ENCODE measurements at regions not wholly inside any gene's neighbourhood (a gene's known extent, or its start where the extent isn't known, plus 50 kb on each side); places are given as distances from the start of the nearest gene placed in this dataset.

DNA sequence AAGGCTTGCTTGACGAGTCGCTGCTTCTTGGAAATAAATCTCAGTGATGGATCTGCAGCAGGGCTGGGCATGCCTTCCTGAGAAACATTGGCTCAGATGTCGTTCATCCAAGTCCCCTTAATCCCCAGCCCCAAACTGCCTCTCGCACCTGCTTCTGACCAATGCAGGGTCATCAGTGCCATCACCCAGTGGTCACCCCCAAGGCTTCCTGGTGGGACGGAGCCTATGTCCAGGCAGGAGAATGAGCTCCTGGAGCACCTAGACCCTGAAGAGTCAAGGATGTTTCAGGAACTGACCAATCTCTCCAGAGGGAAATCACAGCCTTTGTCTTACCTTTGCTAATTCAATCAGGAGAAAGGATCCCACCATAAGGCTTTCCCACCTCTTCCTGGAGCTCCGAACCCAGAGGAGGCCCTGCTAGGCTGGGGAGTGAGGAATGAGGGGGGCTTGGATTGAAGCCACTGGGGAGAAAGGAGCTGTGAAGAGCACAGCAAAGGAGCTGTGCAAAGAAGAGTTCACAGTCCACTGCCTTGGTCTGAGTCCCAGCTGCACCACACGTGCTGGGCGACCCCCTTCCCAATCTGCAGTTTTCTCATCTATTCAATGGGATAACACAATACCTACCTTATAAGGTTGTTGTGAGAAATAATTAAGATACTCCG, 416.1 kb downstream of the NPHP4 start:
- DNase-seq (ENCODE audit: low spot score): no peak
- intact Hi-C loops (cut with micrococcal nuclease): no loop called here
- Mint-ChIP-seq H3K27ac (no peak overlapping the region), H3K9me3 (peaks cover under 1% of the 10 kb centered on the region), H3K4me1 (ENCODE audit: low read depth) (no peaks in the 10 kb centered on the region), H3K27me3 (ENCODE audit: insufficient read depth) (peaks cover 2% of the 10 kb centered on the region), H3K4me3 (no peak overlapping the region), H3K36me3 (ENCODE audit: low read depth) (no peaks in the 10 kb centered on the region)

DNA sequence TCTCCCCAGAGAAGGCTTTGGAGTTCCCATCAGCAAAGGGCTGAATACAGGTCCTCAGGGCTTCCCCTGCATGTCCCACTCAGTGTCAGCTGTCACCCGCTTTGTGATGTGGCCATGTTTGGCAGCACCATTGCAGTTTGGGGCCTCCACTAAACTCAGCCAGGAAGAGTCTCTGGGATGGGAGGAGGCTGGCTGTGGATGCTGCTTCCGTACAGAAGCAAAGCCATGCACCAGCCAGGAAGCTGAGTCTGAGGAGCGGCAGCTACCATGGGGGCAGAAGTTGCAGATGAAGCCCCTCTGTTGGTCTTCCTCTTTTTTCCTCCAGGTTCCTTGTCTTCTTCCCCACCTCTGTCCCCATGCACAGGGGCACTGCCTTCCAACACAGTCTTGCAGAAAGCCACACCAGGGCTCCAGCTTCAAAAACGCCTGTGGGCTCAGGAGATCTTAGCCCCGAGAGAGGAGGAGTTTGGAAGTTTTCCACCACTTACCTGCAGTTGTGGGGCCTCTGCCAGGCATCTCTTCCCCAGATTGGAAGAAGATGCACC, 416.8 kb downstream of the NPHP4 start:
- intact Hi-C loops (cut with micrococcal nuclease): no loop called here
- H3K36me3 Mint-ChIP-seq (ENCODE audit: low read depth): no peaks in the 10 kb centered on the region
- peaks cover 4% of the 10 kb centered on the region for H3K9me3 Mint-ChIP-seq
- DNase-seq (ENCODE audit: low spot score): no peak
- H3K27me3 Mint-ChIP-seq (ENCODE audit: insufficient read depth): peaks cover 2% of the 10 kb centered on the region
- H3K27ac Mint-ChIP-seq: no peak overlapping the region
- H3K4me3 Mint-ChIP-seq: no peak overlapping the region
- no peaks in the 10 kb centered on the region for H3K4me1 Mint-ChIP-seq (ENCODE audit: low read depth)

DNA sequence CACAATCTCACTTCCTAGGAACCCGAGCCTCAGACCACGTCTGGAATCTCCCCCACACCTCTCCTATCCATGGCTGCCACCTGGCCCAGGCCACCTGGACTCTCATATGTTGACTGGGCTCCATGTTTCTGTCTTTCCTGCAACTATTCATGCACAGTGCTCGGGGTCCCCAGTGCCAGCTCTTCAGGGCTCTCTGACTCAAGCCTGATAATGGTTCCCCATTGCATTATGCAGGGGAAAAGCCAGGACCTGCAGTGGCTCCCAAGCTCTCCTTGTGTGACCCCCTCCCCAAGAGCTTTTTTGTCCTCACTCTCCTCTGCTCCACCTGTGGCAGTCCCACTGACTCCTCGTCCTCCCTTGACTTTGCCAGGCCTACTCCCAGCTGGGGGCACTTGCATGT, 417.6 kb downstream of the NPHP4 start:
- intact Hi-C loops (cut with micrococcal nuclease): no loop called here
- Mint-ChIP-seq H3K27me3 (ENCODE audit: insufficient read depth) (peaks cover 2% of the 10 kb centered on the region), H3K36me3 (ENCODE audit: low read depth) (no peaks in the 10 kb centered on the region), H3K27ac (no peak overlapping the region), H3K4me3 (no peak overlapping the region), H3K9me3 (peaks cover 4% of the 10 kb centered on the region), H3K4me1 (ENCODE audit: low read depth) (no peaks in the 10 kb centered on the region)
- DNase-seq (ENCODE audit: low spot score): no peak

DNA sequence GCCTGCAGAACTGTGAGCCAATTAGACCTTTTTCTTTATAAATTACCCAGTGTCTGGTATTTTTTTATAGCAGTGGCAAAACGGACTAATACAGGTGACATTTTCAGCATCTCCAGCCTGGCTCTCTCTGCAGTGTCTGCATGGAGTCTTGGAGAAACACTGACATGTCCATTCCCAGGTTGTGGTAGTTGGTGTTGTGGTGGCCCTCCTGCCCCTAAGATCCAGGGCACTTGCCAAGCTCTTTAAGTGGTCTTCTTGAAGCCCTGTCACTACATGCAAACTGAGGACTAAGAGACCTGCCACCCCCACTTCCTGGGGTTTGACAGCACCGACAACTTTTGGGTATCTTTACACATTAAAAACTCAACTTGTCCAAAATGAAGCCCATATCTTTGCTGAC, 419.4 kb downstream of the NPHP4 start:
- Mint-ChIP-seq H3K27me3 (ENCODE audit: insufficient read depth) (no peaks in the 10 kb centered on the region), H3K9me3 (peaks cover 10% of the 10 kb centered on the region), H3K27ac (no peak overlapping the region), H3K36me3 (ENCODE audit: low read depth) (no peaks in the 10 kb centered on the region), H3K4me1 (ENCODE audit: low read depth) (no peaks in the 10 kb centered on the region), H3K4me3 (no peak overlapping the region)
- intact Hi-C loops (cut with micrococcal nuclease): no loop called here
- no peak for DNase-seq (ENCODE audit: low spot score)

DNA sequence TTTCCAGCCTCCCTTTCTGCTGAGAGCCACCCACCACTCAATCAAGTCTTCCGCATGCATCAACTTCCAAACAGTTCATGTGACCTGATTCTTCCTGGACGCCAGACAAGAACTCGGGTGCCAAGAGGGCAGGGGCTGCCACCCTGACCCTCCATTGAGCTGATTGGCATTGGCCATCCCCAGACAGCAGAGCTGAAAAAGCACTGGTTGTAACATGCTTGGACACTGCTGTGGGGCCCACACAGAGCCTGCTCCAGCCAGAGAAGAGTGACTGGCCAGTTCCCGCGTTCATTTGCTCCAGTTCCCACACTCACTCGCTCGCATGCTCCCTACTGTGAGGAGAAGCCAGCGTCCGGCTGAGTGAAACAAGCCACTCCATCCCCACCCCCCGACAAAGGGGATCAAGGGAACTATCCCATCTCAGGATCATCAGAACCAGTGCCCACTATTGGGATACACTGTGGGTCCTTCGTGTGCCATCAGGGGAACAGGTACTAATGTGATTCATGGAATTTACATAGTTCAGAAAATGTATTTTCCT, 420.3 kb downstream of the NPHP4 start:
- Mint-ChIP-seq H3K27ac (no peak overlapping the region), H3K27me3 (ENCODE audit: insufficient read depth) (no peaks in the 10 kb centered on the region), H3K9me3 (peaks cover 10% of the 10 kb centered on the region), H3K4me1 (ENCODE audit: low read depth) (no peaks in the 10 kb centered on the region), H3K4me3 (no peak overlapping the region), H3K36me3 (ENCODE audit: low read depth) (no peaks in the 10 kb centered on the region)
- DNase-seq (ENCODE audit: low spot score): no peak
- intact Hi-C loops (cut with micrococcal nuclease): no loop called here

DNA sequence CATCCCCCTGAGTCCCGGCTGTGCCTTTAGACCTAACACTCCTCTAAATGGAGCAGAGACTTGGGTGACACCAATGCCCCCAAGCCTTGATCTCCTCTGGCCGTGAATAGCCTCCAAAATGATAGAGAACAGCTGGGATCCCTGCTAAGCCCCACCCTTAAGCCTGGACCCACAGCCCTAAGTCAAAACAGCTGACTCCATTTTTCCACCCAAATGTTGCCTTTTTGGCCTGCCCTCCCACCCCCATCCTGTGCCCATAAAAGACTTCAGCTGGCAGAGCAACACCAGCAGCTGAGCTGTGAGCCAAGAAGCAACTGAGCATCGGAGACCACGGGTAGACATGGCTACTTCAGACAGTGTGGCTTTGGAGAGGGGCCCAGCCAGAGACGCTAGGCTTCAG, 420.8 kb downstream of the NPHP4 start:
- H3K4me1 Mint-ChIP-seq (ENCODE audit: low read depth): no peaks in the 10 kb centered on the region
- H3K9me3 Mint-ChIP-seq: peaks cover 10% of the 10 kb centered on the region
- intact Hi-C loops (cut with micrococcal nuclease): no loop called here
- no peaks in the 10 kb centered on the region for H3K36me3 Mint-ChIP-seq (ENCODE audit: low read depth)
- no peak overlapping the region for H3K4me3 Mint-ChIP-seq
- DNase-seq (ENCODE audit: low spot score): no peak
- no peaks in the 10 kb centered on the region for H3K27me3 Mint-ChIP-seq (ENCODE audit: insufficient read depth)
- no peak overlapping the region for H3K27ac Mint-ChIP-seq

DNA sequence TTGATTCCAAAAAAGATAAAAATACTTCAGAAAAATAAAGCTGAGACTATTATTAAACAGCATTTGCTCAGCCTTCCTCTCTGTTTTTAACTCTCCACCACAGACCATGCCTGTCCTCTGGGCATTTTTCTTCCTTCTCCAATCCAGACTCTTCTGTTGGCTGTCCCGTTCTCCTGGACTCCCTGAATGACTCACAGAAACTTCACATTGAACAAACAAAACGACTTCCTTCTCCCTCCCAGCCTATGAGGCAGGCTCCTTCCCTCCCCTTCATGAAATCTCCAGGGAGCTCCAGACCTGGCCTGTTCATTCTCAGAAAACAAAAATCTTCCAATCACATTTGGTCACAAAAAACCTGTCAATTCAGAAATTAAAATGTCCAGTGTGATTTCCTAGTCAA, 421.3 kb downstream of the NPHP4 start:
- Mint-ChIP-seq H3K9me3 (peaks cover 10% of the 10 kb centered on the region), H3K27me3 (ENCODE audit: insufficient read depth) (no peaks in the 10 kb centered on the region)

DNA sequence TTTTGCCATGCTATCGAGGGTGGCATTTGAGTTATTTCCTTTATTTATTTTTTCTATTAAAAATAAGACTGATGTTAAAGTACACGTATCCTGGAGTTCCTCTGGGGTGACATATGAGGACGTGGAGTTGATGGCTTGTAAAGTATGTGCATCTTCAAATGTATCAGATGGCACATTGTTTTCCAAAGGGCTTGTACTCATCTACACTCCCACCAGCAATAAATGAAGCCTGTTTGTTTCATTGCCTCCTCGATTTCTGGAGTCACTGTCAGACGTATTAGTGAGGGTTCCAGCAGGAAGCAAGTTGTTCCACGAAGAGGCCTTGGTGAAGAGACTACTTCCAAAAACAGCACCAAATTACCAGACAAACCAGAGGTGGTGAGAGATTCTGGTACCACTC, 423.9 kb downstream of the NPHP4 start:
- no peak for DNase-seq (ENCODE audit: low spot score)
- Mint-ChIP-seq H3K4me1 (ENCODE audit: low read depth) (no peaks in the 10 kb centered on the region), H3K27ac (no peak overlapping the region), H3K27me3 (ENCODE audit: insufficient read depth) (no peaks in the 10 kb centered on the region), H3K4me3 (no peak overlapping the region), H3K9me3 (peaks cover 10% of the 10 kb centered on the region), H3K36me3 (ENCODE audit: low read depth) (no peaks in the 10 kb centered on the region)
- intact Hi-C loops (cut with micrococcal nuclease): no loop called here

More for the DNA sequence above, 421.3 kb downstream of the NPHP4 start:
- H3K36me3 Mint-ChIP-seq (ENCODE audit: low read depth): no peaks in the 10 kb centered on the region
- H3K4me1 Mint-ChIP-seq (ENCODE audit: low read depth): no peaks in the 10 kb centered on the region
- H3K4me3 Mint-ChIP-seq: no peak overlapping the region
- H3K27ac Mint-ChIP-seq: no peak overlapping the region
- intact Hi-C loops (cut with micrococcal nuclease): no loop called here
- no peak for DNase-seq (ENCODE audit: low spot score)

DNA sequence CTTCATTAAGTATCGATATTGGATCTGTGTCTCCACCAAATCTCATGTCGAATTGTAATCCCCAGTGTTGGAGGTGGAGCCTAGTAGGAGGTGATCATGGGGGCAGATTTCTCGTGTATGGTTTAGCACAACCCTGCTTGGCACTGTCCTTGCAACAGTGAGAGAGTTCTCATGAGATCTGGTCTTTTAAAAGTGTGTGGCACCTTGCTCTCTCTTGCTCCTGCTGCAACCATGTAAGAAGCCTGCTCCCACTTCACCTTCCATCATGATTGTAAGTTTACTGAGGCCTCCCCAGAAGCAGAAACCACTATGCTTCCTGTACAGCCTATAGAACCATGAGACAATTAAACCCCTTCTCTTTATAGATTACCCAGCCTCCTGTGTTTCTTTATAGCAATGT, 424.4 kb downstream of the NPHP4 start:
- H3K27ac Mint-ChIP-seq: no peak overlapping the region
- intact Hi-C loops (cut with micrococcal nuclease): no loop called here
- no peaks in the 10 kb centered on the region for H3K27me3 Mint-ChIP-seq (ENCODE audit: insufficient read depth)
- H3K36me3 Mint-ChIP-seq (ENCODE audit: low read depth): no peaks in the 10 kb centered on the region
- H3K9me3 Mint-ChIP-seq: peaks cover 10% of the 10 kb centered on the region
- H3K4me3 Mint-ChIP-seq: no peak overlapping the region
- no peaks in the 10 kb centered on the region for H3K4me1 Mint-ChIP-seq (ENCODE audit: low read depth)
- DNase-seq (ENCODE audit: low spot score): no peak

DNA sequence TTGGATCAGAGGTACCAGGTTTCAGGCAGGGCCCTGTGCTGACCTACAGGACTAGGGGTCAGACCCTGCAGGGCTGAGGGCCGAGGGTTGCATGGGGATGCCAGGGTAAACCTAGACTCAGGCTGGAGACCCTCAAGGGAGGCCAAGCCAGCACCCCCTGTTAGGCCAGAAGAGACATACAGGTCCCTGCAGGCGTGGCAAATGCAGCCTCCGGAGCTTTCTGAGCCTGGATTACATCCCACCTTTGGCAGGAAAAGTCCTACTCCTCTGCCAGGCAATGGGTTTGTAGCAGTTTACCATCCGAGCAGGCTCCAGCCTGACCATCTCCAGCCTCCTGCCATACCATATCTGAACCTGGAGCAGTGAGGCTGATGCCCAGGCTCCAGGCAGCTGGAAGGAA, 425.3 kb downstream of the NPHP4 start:
- H3K9me3 Mint-ChIP-seq: peaks cover 10% of the 10 kb centered on the region
- no peaks in the 10 kb centered on the region for H3K27me3 Mint-ChIP-seq (ENCODE audit: insufficient read depth)
- intact Hi-C loops (cut with micrococcal nuclease): no loop called here
- H3K4me1 Mint-ChIP-seq (ENCODE audit: low read depth): no peaks in the 10 kb centered on the region
- H3K4me3 Mint-ChIP-seq: no peak overlapping the region
- no peak for DNase-seq (ENCODE audit: low spot score)
- no peaks in the 10 kb centered on the region for H3K36me3 Mint-ChIP-seq (ENCODE audit: low read depth)
- H3K27ac Mint-ChIP-seq: no peak overlapping the region

DNA sequence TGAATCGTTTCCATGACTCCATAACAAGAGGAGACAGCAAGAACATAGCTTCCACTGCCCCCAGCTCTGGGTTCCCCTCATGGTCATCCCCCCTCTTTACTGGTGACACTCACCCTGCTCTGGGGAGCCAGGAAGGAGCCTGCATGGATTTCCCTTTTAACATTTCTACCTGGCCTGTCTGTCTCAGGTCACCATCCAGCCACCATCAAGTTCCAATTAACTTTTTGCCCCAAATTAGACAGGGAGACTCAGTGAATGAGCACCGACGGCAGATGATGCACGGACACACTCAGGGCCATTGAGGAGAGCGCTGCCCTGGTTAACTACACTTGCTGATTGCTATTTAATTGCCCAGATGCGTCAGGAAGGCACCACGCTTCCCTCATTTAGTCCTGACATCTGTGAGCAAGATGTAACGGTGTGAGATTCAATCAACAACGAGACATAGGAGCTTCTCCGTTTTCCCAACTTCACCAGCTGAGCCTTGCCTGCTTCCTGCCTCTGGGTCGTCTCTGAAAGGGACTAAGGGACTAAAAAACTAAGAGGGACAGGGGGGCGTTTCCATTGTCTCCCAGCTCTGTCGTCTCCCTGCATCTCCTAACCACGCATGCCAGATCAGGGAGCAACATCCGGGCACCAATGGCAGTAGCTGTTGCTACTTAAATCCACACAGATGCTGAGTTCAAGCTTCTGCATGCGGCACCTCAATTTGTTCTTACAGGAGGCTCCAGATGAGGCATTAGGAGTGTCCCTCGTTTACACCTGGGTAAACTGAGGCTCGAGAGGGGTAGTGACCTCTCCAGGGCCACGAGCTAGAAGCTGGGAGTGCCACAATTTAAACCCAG, 426.7 kb downstream of the NPHP4 start:
- Mint-ChIP-seq H3K36me3 (ENCODE audit: low read depth) (no peaks in the 10 kb centered on the region), H3K27me3 (ENCODE audit: insufficient read depth) (no peaks in the 10 kb centered on the region), H3K27ac (no peak overlapping the region), H3K9me3 (peaks cover 6% of the 10 kb centered on the region), H3K4me1 (ENCODE audit: low read depth) (no peaks in the 10 kb centered on the region), H3K4me3 (no peak overlapping the region)
- DNase-seq (ENCODE audit: low spot score): no peak
- intact Hi-C loops (cut with micrococcal nuclease): no loop called here

DNA sequence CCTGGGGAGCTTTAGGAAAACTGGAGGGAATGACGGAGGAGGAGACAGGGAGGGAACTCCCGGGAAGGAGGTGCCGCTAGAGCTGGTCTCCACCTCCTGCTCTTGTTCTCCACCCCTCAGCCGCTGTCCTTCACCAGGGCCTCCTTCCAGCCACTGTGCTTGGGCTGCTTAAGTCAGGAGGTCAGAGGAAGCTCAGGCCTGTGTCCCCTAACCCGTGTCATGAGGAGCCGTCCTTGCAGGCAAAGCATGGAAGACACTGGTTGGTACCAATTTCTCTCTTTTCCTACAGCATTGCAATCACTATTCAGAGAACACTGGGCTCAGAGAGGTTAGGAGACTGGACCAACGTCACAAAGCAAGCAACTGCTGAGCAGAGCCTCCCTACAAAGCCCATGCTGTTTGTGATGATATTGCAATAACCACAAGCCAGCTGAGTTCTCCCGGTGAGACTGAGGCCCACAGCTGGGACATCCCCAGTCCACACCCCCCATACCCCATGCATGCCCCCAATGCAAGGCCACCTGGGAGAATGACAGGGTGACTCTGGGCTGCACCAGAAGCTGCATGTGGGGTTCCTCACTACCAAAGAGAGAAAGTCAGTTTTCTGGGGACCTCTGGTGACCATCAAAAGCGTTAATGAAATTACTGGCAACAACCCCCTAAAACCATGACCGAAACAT, 427.5 kb downstream of the NPHP4 start:
- intact Hi-C loops (cut with micrococcal nuclease): no loop called here
- no peak for DNase-seq (ENCODE audit: low spot score)

More for the DNA sequence above, 427.5 kb downstream of the NPHP4 start:
- H3K4me1 Mint-ChIP-seq (ENCODE audit: low read depth): no peaks in the 10 kb centered on the region
- no peaks in the 10 kb centered on the region for H3K36me3 Mint-ChIP-seq (ENCODE audit: low read depth)
- no peaks in the 10 kb centered on the region for H3K27me3 Mint-ChIP-seq (ENCODE audit: insufficient read depth)
- H3K27ac Mint-ChIP-seq: no peak overlapping the region
- peaks cover 6% of the 10 kb centered on the region for H3K9me3 Mint-ChIP-seq
- H3K4me3 Mint-ChIP-seq: no peak overlapping the region
